Liver (tissue), 8 donors: ENCODE measurements at regions not wholly inside any gene's neighbourhood (a gene's known extent, or its start where the extent isn't known, plus 50 kb on each side); places are given as distances from the start of the nearest gene placed in this dataset.
"Not testable (repeated sequence)": the region's sequence is repeated elsewhere in the genome, so short reads cannot be mapped to it uniquely, and the experiment has no call there.

ENCODE experiments used
- DNase-seq: peaks from one replicate; pipeline ENCODE4 v3.0.0-alpha.2; 2017; ENCODE audit warnings: low spot score
- H3K27ac ChIP-seq, 2 donors: one replicate each; pipeline ENCODE4 v1.7.0; 2013; ENCODE audit warnings: inconsistent platforms in 2 of 2, low read length in 2 of 2, control low read depth in 1 of 2, low read depth in 1 of 2, mild to moderate bottlenecking in 1 of 2
- H3K27me3 ChIP-seq, 4 donors: one replicate each; pipeline versions ENCODE4 v1.6.1 to v1.7.0; 2013; ENCODE audit warnings: low read length in 3 of 4, inconsistent platforms in 1 of 4, mild to moderate bottlenecking in 1 of 4, moderate library complexity in 1 of 4; ENCODE audit not compliant: control insufficient read depth in 4 of 4, insufficient read depth in 4 of 4
- H3K36me3 ChIP-seq, 4 donors: one replicate each; pipeline versions ENCODE4 v1.6.1 to v1.7.0; 2013; ENCODE audit warnings: low read length in 3 of 4, mild to moderate bottlenecking in 3 of 4, low read depth in 1 of 4, moderate library complexity in 1 of 4; ENCODE audit not compliant: control insufficient read depth in 4 of 4, insufficient read depth in 3 of 4
- H3K4me1 ChIP-seq, 4 donors: one replicate each; pipeline versions ENCODE4 v1.6.1 to v1.7.0; 2013; ENCODE audit warnings: low read length in 3 of 4, mild to moderate bottlenecking in 3 of 4, moderate library complexity in 1 of 4; ENCODE audit not compliant: control insufficient read depth in 4 of 4, insufficient read depth in 4 of 4
- H3K4me3 ChIP-seq, 3 donors: one replicate each; pipeline versions ENCODE4 v1.6.1 to v1.7.0; 2013; ENCODE audit warnings: low read length in 3 of 3, control low read depth in 1 of 3, low read depth in 1 of 3, mild to moderate bottlenecking in 1 of 3
- H3K9ac ChIP-seq, 2 donors: one replicate each; pipeline ENCODE4 v1.7.0; 2013; ENCODE audit warnings: low read length in 2 of 2, mild to moderate bottlenecking in 2 of 2, moderate library complexity in 2 of 2, control low read depth in 1 of 2, low read depth in 1 of 2
- H3K9me3 ChIP-seq, 4 donors: one replicate each; pipeline versions ENCODE4 v1.6.1 to v1.7.0; 2013; ENCODE audit warnings: low read length in 3 of 4; ENCODE audit not compliant: control insufficient read depth in 4 of 4
- CTCF ChIP-seq: fragments of 150-350 bp; IDR thresholded peaks from 2 replicates; pipeline ENCODE4 v1.5.1; 2017; ENCODE audit warnings: improper control_type of control experiment, low read depth, low read length; ENCODE audit not compliant: missing input control
- EGR1 ChIP-seq, 2 donors: IDR thresholded peaks; 2 replicates each; pipeline ENCODE4 v1.6.1; 2016 to 2018; ENCODE audit warnings: antibody characterized with exemption in 2 of 2, low read depth in 2 of 2
- GABPA ChIP-seq, 2 donors: IDR thresholded peaks in 1 of 2; conservative IDR thresholded peaks in 1 of 2; 2 replicates each; pipeline ENCODE4 v1.6.1; 2016; ENCODE audit warnings: antibody characterized with exemption in 2 of 2, mild to moderate bottlenecking in 1 of 2, moderate library complexity in 1 of 2
- HNF4A ChIP-seq, 2 donors: conservative IDR thresholded peaks; 2 replicates each; pipeline ENCODE4 v1.6.1; 2016; ENCODE audit warnings: antibody characterized with exemption in 2 of 2, mild to moderate bottlenecking in 2 of 2
- MAX ChIP-seq: IDR thresholded peaks from 2 replicates; pipeline ENCODE4 v1.6.1; 2016; ENCODE audit warnings: antibody characterized with exemption
- NR2F2 ChIP-seq: IDR thresholded peaks from 2 replicates; pipeline ENCODE4 v1.6.1; 2016; ENCODE audit warnings: antibody characterized with exemption
- RAD21 ChIP-seq, 2 donors: IDR thresholded peaks; 2 replicates each; pipeline ENCODE4 v1.6.1; 2016; ENCODE audit warnings: antibody characterized with exemption in 2 of 2, mild to moderate bottlenecking in 2 of 2
- REST ChIP-seq: IDR thresholded peaks from 2 replicates; pipeline ENCODE4 v1.6.1; 2016; ENCODE audit warnings: antibody characterized with exemption, mild to moderate bottlenecking
- RXRA ChIP-seq, 2 donors: IDR thresholded peaks; 2 replicates each; pipeline ENCODE4 v1.6.1; 2017 to 2018; ENCODE audit warnings: antibody characterized with exemption in 2 of 2, mild to moderate bottlenecking in 1 of 2
- SP1 ChIP-seq: IDR thresholded peaks from 2 replicates; pipeline ENCODE4 v1.6.1; 2018; ENCODE audit warnings: antibody characterized with exemption, mild to moderate bottlenecking
- TAF1 ChIP-seq: conservative IDR thresholded peaks from 2 replicates; pipeline ENCODE4 v1.6.1; 2016; ENCODE audit warnings: antibody characterized with exemption, mild to moderate bottlenecking
- ZBTB33 ChIP-seq: IDR thresholded peaks from 2 replicates; pipeline ENCODE4 v1.6.1; 2016; ENCODE audit warnings: antibody characterized with exemption
- WGBS: extraction: QIAGEN DNeasy Blood & Tissue Kit; methylation state at CpG from one replicate; pipeline ENCODE4 v1.1.7; 2013; 5-methylcytosine and 5-hydroxymethylcytosine counted together
- donor health status: healthy.
- donor health status: healthy.
- donor health status: healthy.
- donor health status: healthy.
- donor health status: healthy.

GRCh38 chr6:75020376-75020775, 185.5 kb downstream of the COL12A1 start:
- no peak overlapping the region for H3K9ac ChIP-seq
- no peak for DNase-seq
- no peaks in the 10 kb centered on the region for H3K9me3 ChIP-seq
- no peak overlapping the region for H3K4me3 ChIP-seq
- H3K36me3 ChIP-seq = no peaks in the 10 kb centered on the region
- WGBS = 81% methylated on average over 2 of the region's 2 CpGs
- TF ChIP-seq EGR1 (IDR thresholded peaks at IDR 0.05; ENCODE audit: low read depth in 2 of 2) (no peak), HNF4A (conservative IDR thresholded peaks at IDR 0.05) (no peak), CTCF (no peak), MAX (no peak)
- no peak overlapping the region for H3K27ac ChIP-seq
- H3K27me3 ChIP-seq = no peaks in the 10 kb centered on the region
- no peaks in the 10 kb centered on the region for H3K4me1 ChIP-seq

GRCh38 chr6:75012018-75012417, 193.8 kb downstream of the COL12A1 start:
- Histone ChIP-seq H3K9ac (no peak overlapping the region), H3K27ac (no peak overlapping the region), H3K27me3 (peaks cover 0 to 2% (median 0%) of the 10 kb centered on the region in 4 donors), H3K4me1 (no peaks in the 10 kb centered on the region), H3K4me3 (no peak overlapping the region), H3K9me3 (no peaks in the 10 kb centered on the region), H3K36me3 (no peaks in the 10 kb centered on the region)
- 57% methylated on average over 2 of the region's 2 CpGs for WGBS
- TF ChIP-seq TAF1 = no peak
- TF ChIP-seq SP1 = no peak
- no peak for TF ChIP-seq RXRA (IDR thresholded peaks at IDR 0.05)
- TF ChIP-seq ZBTB33 = no peak
- TF ChIP-seq GABPA (IDR thresholded peaks at IDR 0.05 in 1 of 2, conservative IDR thresholded peaks at IDR 0.05 in 1 of 2) = no peak
- TF ChIP-seq NR2F2 = no peak
- no peak for TF ChIP-seq CTCF
- no peak for TF ChIP-seq REST
- TF ChIP-seq RAD21 (IDR thresholded peaks at IDR 0.05) = no peak
- no peak for DNase-seq

- H3K4me1 ChIP-seq, H3K9ac ChIP-seq, H3K27ac ChIP-seq, DNase-seq, H3K27me3 ChIP-seq, H3K4me3 ChIP-seq, H3K9me3 ChIP-seq, H3K36me3 ChIP-seq: not testable (repeated sequence)
- 89% methylated on average over 8 of the region's 8 CpGs for WGBS
Measured at GRCh38 chr6:75003984-75004383, 201.9 kb downstream of the COL12A1 start.
